Fibroblast of pulmonary artery (primary cell): ENCODE measurements at regions not wholly inside any gene's neighbourhood (a gene's known extent, or its start where the extent isn't known, plus 50 kb on each side); places are given as distances from the start of the nearest gene placed in this dataset.
A peak's percentile ranks its signal among the peaks of the same experiment; 100 is the strongest.
"Not testable (repeated sequence)": the region's sequence is repeated elsewhere in the genome, so short reads cannot be mapped to it uniquely, and the experiment has no call there.

Source experiments
- DNase-seq: peaks from one replicate; pipeline ENCODE4 v3.0.0-alpha.2; 2010; ENCODE audit warnings: low read depth
- H3K4me3 ChIP-seq: replicated peaks from 2 replicates; pipeline ENCODE4 v1.5.1; 2011; ENCODE audit warnings: low read depth, mild to moderate bottlenecking, control low read depth, low read length, moderate library complexity
- CTCF ChIP-seq: IDR thresholded peaks from 2 replicates; pipeline ENCODE4 v1.5.1; 2011; ENCODE audit warnings: mild to moderate bottlenecking, control low read depth, low read length, inconsistent platforms; ENCODE audit errors: missing control alignments

- no peak for DNase-seq
- TF ChIP-seq CTCF, result no peak
- H3K4me3 ChIP-seq, result no peak overlapping the region
Measured at GRCh38 chr5:39941416-39941815, 516.6 kb upstream of the DAB2 start.

- TF ChIP-seq CTCF, result no peak
- H3K4me3 ChIP-seq, result no peak overlapping the region
- no peak for DNase-seq
Measured at GRCh38 chr5:39934830-39935229, 510.1 kb upstream of the DAB2 start.

- DNase-seq, result no peak
- H3K4me3 ChIP-seq, result no peak overlapping the region
- TF ChIP-seq CTCF, result no peak
Measured at GRCh38 chr5:39933061-39933460, 508.3 kb upstream of the DAB2 start.

GRCh38 chr5:39928709-39929108 lies 503.9 kb upstream of the DAB2 start:
- DNase-seq, result peak; percentile 48
- TF ChIP-seq CTCF, result no peak

GRCh38 chr5:39919876-39920275 lies 495.1 kb upstream of the DAB2 start:
- TF ChIP-seq CTCF, result no peak
- no peak for DNase-seq
- H3K4me3 ChIP-seq, result no peak overlapping the region

More at GRCh38 chr5:39928709-39929108, 503.9 kb upstream of the DAB2 start:
- no peak overlapping the region for H3K4me3 ChIP-seq

- H3K4me3 ChIP-seq, result no peak overlapping the region
- TF ChIP-seq CTCF, result no peak
- DNase-seq, result no peak
Measured at GRCh38 chr5:39912906-39913305, 488.1 kb upstream of the DAB2 start.

GRCh38 chr5:39907267-39907951 lies 482.6 kb upstream of the DAB2 start:
- not testable (repeated sequence) for DNase-seq, H3K4me3 ChIP-seq
